Prostate gland (tissue), 2 donors: ENCODE measurements at regions not wholly inside any gene's neighbourhood (a gene's known extent, or its start where the extent isn't known, plus 50 kb on each side); places are given as distances from the start of the nearest gene placed in this dataset.

ENCODE experiments used
- POLR2A ChIP-seq: fragments of 450-650 bp; IDR thresholded peaks from one replicate; pipeline ENCODE4 v1.6.1; 2016; ENCODE audit warnings: antibody characterized with exemption, mild to moderate bottlenecking
- TF ChIP-seq, protein P1 (sequence below), 4 experiments: fragments of 200-600 bp in 2 of 4; fragments of 450-650 bp in 2 of 4; sonication (generic) in 2 of 4; IDR thresholded peaks; 1 replicate in 3 of 4; 2 replicates in 1 of 4; pipeline ENCODE4 v1.5.1; 2016 to 2019; ENCODE audit warnings: antibody characterized with exemption in 4 of 4, mild to moderate bottlenecking in 2 of 4, moderate library complexity in 2 of 4

DNA sequence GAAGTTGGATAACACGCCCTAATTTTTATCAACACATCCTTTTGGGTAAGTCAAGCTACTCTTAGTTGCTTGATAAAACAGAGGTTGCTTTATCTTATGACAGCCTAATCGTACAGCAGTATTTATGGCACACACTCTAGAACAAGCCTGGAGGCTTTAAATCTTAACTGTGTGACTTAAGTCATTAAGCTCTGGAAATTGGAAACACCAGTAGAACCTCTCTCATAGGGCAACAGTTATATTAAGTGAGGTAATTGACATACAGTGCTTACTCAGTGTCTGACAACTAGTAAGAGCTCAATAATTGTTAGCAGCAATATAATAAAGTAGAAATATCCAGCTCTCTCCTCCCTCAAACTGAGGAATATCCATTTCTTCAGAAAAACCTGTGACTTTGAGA, 808.9 kb upstream of the WWC1 start:
- TF ChIP-seq, protein P1, sequence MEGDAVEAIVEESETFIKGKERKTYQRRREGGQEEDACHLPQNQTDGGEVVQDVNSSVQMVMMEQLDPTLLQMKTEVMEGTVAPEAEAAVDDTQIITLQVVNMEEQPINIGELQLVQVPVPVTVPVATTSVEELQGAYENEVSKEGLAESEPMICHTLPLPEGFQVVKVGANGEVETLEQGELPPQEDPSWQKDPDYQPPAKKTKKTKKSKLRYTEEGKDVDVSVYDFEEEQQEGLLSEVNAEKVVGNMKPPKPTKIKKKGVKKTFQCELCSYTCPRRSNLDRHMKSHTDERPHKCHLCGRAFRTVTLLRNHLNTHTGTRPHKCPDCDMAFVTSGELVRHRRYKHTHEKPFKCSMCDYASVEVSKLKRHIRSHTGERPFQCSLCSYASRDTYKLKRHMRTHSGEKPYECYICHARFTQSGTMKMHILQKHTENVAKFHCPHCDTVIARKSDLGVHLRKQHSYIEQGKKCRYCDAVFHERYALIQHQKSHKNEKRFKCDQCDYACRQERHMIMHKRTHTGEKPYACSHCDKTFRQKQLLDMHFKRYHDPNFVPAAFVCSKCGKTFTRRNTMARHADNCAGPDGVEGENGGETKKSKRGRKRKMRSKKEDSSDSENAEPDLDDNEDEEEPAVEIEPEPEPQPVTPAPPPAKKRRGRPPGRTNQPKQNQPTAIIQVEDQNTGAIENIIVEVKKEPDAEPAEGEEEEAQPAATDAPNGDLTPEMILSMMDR (IDR thresholded peaks at IDR 0.05): no peak
- no peak for TF ChIP-seq POLR2A
